ENCODE measurements at regions not wholly inside any gene's neighbourhood (a gene's known extent, or its start where the extent isn't known, plus 50 kb on each side); places are given as distances from the start of the nearest gene placed in this dataset.

DNA sequence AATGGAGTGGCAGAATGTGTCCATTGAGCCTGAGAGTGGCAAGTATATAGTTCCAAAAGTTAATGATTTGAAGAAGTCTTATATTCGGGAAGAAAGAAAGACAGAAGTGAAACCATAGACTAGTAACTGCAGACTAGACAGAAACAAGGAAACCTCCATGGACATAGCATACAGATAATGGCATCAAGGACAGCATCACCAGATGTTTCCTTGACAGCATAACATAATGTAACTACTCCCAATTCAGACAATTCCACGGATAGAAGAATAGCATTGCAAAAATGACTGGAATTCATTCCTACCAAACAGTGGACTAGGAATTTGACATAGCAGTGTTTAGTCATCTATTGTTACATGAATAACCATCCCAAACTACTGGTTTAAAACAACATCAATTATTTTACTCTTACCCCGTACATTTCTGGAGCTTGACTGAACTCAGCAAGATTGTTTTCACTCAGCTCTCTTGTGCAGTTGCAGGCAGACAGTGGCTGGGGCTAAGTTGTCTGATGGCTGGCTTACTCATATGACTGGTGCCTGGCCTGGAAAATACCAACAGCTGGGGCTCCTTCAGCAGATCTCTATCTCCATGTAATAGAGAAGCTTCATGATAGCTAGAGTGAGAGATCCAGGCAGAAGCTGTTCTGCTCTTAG is 109.7 kb upstream of the GADL1 start:
- no peak for DNase-seq (ENCODE audit: low spot score)

DNA sequence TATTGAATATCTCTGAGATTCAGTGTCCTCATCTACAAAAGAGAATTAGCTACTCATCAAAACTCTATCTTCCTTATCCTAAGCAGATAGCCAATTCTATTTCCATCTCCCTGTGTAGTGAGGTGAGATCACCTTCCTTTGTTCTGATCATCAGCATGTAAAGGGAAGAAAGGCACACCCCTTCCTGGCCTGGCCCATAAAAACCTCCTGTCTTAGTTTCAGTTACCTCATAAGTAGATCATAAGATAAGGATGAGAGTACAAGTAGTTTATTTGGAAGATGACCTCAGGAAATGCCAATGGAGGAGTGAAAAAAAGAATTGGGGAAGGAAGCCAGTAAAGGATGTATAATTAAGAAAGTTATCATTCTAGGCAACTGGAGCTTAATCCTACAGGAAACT is 114.5 kb upstream of the GADL1 start:
- no peak for DNase-seq (ENCODE audit: low spot score)

DNA sequence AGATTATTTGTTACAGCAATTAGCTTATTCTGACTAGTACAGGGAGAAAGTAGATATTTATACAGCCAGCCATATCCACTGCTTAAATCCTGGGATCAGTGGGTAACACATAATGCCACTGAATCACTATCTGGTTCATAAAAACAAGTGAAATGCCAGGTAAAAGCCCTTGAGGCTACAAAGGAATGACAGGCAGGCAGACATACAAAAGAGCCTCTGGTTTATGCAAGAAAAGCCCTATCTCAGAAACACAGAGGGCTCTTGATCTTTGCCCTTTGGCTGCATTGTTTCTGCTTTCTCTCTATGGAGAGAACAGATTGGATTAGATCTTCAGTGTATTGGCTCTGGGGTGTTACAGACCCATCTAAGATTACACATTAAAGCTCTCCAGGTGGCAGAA is 115.4 kb upstream of the GADL1 start:
- no peak for DNase-seq (ENCODE audit: low spot score)

DNA sequence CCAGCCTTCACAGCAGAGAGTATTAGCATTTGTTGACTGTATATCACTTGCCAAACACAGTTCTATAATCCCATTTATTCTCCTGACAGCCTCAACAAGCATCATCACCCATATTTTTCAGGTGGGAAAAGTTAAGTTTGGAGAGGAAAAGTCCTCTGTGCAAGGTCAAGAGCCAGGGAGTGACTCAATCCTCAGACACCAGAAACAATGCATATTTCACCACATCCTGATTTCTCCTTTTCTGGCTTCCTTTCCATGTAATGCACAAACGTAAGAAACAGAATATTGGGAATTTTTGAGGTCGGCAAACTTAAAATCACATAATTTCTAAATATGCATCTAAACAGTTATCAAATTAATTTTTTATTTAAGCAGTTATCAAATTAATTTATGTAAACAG is 116.0 kb upstream of the GADL1 start:
- DNase-seq (ENCODE audit: low spot score), result no peak

DNA sequence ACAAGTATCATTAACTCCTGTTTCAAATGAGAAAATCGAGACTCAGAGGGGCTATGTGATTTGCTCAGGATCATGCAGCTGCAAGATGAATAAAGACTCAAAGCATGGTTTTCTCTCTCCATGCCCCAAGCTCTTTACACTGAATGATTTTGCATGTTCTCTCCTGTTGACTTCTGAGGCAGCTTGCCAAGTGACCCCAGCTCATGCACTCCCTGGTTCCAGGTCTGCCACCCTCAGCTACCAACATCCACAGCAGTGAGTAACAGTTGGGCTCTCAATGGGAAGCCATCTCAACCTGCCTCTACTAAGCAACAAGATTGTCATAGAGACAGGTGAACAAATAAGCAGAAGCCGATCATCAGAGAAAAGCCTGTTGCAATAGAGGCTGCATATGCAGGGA is 116.9 kb upstream of the GADL1 start:
- DNase-seq (ENCODE audit: low spot score), result no peak

DNA sequence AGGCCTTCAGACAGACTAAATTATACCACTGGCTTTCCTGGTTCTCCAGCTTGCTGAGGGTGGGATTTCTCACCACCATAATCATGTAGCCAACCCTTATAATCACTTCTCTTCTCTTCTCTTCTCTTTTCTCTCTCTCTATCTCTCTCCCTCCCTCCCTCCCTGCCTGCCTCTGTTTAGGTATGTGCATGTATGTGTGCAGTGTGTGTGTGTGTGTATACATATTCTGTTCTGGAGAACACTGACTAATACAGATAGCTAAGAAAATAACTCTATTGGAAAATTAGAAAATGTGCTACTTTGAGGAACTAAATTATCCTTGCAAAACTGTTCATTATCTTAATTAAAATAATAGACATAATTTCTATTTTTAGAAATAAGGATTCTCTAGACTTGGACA is 118.6 kb upstream of the GADL1 start:
- no peak for DNase-seq (ENCODE audit: low spot score)

DNA sequence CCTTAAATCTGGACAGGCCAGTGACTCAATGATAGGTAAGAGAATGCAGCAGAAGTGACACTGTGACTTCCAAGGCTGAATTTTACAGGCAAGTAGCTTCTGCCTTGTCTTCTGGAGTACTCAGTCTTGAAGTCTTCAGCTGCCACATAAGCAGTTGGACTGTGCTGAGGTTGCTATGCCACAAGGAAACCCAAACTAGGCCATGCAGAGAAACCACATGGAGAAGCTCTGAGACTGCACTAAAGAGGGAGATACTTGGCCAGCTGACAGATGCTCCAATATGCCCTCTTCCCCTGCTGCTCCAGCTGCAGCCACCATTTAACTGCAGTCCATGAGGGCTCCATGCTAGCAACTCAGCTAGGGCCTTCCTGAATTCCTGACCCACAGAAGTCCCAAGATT is 119.4 kb upstream of the GADL1 start:
- DNase-seq (ENCODE audit: low spot score), result no peak

DNA sequence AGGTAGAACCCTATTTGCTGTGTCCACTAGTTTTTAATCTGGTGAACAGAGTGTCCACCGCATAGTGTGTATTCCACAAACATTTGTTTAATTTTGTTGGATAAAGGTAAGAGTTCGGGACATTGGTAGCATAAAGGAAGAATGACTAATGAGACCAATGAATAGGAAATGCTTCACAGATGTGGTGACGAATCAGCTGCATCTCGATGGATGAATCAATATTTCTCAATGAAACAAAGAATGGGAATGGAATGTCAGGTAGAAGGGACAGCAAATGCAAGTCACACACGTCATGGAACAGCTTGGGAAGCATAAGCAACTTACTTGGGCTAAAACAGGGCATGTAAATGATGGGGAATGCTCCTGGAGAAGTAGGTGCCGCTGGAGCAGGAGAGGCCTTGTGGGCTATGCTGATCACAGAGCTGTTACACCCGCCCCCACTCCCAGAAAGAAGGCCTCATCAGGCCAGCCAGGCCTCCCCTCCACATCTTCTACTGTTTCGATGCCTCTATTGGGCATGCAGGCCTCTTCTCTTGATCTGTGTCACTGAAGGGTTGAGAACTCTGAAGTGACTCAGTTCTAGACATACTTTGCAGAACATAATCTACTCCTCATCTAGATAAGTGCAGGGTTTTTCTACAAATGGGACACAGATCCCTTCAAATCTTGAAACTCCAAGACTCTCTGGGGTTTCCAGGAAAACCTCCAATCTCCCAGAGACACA is 120.0 kb upstream of the GADL1 start:
- DNase-seq (ENCODE audit: low spot score), result no peak

DNA sequence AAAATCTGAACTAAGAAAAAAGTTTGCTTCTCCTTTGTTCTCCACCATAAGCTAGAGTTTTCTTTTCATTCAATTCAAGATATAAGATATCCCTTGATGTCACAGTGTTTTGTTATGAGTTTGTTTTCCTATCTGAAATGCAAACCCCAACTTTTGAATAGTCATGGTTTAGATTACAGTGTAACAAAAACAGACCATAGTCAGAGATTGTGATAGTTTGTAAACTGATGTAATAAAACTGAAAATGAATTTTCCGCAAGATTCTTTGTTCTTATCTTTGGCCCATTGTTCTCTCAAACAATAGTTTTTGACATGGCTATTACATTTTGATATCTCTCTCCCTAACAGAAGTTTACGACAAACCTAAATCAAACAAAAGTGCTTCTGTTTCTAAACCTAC is 121.7 kb upstream of the GADL1 start:
- no peak for DNase-seq (ENCODE audit: low spot score)

DNA sequence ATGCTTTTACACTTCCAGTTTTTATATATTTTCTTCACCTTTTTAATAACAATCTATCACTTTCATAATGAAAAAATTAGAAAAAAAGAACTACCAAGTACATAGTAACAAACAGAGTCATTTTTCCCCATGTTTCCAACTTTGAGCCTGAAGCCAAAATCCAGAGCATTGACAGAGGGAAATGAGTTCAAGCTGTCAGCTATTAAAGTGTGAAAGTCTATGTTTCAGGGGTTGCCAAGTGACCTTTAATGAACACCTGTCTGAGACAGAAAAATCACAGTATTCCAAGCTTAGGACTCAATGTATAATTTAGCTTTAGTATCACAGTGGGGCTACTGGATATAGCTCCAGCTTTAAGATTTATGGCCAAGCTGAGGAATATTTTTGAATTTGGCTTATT is 128.3 kb upstream of the GADL1 start:
- DNase-seq (ENCODE audit: low spot score), result no peak

DNA sequence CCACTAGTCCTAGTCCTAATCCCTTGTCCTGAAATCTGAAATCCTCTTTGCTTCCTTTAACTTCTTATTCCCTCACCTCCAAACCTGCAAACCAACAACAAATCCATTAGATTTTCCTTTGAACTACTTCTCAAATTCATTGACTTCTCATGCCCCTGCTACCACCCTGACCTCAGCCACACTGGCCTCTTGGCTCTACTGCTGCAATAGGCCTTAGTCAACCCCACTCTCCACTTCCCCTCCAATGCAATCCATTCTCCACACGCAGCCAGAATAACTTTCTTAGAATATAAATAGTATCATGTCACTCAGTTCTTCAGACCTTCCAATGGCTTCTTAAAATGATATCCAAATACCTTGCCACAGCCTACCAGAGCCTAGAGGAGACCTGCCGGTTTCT is 131.1 kb upstream of the GADL1 start:
- DNase-seq (ENCODE audit: low spot score), result no peak

DNA sequence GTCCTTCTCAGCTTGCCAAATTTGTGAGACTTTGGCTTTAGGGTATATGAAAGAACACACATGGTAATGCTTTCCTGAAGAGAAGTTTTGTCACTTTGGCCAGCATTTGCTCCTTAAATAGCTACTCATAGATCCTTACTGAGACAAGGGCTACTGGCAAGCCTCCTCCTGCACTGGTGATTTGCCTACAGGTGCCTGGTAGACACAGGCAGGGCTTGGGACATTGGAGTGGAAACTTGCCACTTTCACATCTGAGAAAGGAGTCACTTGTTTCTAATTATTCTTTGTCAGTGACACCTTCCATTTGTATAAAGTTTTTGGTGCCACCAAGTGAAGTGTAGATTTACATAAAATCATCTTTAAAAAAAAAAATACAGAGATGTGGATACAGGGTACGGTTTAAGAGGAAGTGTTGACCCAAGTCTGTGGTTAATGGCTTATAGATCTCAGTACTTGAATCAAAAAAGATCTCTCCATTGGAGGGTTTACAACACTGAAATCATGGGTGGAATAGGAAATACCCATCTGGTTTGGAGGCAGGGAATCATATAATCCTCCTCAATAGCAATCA is 132.8 kb upstream of the GADL1 start:
- no peak for DNase-seq (ENCODE audit: low spot score)

DNA sequence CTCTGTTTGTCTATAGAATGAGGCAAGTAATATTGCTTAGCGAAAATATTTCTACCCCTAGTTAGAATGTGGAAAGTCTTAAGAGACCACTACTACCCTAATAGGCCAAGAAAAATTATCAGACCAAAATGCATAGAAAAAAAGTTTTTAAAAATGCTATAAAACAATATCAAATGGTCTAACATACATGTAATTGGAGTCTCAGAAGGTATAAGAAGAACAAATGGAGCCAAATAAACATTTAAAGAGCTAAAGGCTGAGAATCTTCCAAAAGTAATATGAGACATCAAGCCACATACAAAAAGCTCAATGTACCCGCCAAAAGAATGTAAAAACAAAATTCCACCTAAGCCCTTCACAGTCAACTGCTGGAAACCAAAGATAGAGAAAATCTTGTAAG is 133.5 kb upstream of the GADL1 start:
- DNase-seq (ENCODE audit: low spot score), result no peak

DNA sequence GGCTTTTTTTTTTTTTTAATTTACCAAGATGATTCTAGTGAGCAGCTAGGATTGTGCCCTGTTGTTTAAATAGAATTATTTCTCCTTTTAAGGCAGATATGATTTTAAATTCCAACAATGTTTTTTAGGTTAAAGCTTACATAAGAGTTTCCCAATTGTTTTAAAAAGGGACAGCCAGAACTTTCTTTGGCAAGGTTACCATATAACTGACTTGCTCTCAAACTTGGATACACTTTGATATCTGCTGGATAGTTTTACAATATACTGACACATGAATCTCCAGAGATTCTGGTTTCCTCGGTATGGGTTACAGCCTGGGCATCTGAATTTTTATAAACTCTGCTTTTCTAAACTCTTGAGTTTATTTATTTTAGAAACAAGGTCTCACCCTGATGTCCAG is 134.3 kb upstream of the GADL1 start:
- no peak for DNase-seq (ENCODE audit: low spot score)

DNA sequence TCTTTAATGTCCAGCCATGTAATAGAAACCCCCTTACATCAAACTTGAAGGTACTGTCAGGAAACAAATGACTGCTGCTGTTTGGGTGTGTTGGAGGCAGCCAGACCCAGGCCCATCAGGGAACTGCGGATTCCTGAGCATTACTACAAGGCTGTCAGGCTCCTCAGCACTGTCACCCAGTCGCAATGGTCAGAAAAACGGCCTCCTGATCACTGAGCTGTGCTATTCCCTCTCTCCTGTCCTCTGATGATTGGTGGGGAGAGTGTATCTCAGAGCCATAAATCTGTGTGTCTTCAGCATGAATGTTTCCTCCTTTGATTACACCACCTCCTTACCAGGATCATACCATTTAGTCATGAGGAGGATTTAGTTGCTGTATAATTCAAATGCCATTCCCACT is 135.2 kb upstream of the GADL1 start:
- no peak for DNase-seq (ENCODE audit: low spot score)

DNA sequence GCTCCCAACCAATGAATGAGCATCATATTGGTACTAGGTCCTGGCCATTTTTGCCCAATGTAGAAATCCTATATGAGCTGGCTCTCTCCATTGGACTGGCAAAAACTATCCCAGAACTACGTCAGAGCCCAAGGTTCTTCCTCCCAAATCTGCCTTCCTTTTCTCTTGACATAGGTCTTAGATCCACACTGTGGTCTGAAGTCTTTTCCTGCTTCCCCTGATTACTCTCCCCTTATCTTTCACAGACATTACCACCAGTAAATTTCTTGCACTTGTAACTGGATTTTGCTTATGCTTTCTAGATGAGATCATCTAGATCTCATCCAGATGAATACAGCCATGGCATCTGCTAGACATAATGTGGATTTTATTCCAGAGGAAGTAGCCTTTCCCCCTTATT is 141.2 kb upstream of the GADL1 start:
- no peak for DNase-seq (ENCODE audit: low spot score)

DNA sequence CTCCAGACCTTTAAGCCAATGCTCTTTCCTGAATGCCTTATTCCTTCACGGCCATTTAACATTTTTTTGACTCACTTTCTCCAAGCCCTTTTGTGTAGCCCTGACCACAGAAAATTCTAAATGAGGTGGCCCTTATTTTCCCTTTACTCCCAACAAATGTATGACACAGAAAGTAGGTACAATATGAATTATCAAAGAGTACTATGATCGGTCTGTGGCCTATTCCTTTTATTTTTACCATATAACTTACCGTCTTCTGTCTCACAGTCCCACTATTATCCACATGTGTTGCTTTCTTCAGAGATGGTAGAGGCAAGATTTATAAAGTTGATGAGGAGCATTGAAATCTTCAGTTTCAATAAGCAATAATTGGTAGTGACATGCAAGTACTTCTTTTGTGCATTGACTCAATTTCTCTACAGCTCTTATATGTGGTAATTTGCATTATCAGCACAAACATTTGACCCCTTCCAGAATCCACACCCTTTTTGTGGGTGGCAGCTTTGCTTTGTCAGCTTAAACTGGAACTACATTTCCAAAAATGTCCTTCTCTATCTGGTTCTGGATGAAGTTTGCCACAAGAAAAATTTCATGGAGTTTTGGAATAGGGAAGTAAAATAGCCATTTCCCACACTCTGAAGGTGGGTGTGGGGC is 143.8 kb upstream of the GADL1 start:
- no peak for DNase-seq (ENCODE audit: low spot score)

DNA sequence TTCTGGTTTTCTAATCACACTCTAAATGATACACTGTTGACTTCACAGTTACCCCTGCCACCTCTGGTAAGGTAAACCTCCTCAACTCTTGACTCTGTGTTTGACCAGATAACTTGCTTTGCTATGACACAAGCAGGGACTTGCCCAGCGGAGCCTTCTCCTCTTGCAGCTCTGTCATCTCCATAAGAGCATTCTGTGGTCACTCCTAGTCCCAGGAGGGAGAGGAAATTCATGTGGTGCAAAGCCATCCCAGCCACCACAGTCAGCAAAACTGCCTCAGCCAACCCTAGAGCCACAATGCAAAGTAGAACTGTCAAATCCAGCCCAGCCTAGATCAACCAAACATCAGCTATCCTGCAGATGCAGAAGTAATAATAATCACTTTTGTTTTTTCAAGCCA is 144.7 kb upstream of the GADL1 start:
- DNase-seq (ENCODE audit: low spot score), result no peak

DNA sequence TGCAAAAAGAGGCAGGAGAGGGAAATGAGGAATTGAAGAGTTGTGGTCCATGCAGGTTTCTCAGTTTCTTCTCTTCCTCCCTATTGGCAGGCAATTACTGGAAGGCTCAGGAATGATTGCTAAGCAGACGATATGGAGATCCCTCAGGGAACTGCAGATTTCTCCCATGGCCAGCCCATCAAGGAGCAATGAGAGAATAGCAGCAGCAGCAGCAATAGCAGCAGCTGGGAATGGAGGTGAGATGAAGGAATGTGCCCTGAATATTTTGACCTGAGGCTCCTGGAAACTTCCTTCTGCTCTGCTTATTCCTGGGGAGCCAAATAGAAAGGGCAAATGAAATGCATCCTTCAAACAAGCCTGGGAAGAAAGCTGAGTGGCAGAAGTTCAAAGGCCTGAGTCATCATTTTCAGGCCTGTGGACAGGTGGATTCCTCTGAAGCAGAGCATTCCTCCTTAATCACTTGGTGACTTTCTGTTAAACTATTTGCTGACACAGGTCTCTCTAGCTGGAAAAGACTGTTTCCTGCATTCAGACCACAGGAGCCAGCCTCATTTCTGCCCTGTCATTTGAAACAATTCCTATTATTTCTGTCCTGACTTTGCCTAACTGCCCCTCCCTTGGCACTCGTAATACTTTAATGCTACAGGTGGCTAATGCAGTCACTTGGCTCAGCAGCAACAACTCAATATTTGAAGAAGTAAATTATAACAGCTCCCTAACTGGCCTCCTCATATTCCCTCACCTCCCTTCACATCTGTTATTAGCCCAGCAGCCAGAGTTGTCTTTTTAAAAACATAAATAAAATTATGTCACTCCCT is 146.9 kb upstream of the GADL1 start:
- DNase-seq (ENCODE audit: low spot score), result no peak

DNA sequence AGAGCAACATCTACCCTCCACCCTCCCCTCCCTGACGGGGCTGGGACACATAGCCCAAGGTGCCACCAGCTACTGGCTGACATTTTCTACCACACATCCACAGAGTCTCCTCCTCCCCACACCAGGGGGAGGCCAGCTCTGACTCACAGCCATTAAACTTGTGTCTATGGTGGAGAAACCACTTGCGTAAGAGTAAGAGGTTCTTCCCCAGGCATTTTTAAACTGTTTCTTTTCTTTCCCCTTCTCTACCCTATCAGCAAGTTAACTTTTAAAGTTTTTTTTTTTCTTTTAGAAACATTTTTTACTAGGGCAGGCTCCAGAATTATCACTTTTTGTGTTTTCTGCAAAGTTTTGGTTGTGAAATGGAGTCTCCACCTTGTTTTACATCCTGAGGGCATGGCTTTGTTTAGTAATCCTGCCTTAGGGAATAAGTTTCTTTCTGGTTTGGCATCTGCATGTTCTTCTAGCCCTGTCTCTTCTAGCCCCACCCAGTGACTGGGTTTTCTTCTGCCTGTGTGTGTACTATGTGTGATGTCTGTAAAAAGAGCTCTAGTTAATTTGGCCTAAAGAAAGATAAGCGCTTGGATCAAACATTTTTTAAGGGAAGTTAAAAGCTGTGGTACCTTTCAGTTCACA is 148.8 kb upstream of the GADL1 start:
- DNase-seq (ENCODE audit: low spot score), result no peak

DNA sequence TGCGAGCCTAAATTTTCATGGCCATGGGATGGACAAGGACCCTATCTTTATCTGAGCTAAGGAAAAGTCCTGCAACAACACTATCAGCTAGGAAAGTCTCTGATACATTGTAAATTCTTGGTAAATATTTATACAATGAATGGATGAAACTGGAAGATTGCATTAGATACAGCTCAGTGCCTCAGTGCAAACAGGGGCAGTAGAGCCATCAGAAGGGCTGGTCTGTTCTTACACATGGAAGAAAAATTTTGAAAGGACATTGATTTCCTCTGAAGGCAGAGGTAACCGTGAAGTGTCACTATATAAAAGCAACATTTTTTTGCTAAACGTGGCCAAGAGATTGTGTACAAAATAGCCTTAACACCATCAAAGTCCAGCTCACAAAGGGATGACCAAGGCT is 153.2 kb upstream of the GADL1 start:
- no peak for DNase-seq (ENCODE audit: low spot score)

DNA sequence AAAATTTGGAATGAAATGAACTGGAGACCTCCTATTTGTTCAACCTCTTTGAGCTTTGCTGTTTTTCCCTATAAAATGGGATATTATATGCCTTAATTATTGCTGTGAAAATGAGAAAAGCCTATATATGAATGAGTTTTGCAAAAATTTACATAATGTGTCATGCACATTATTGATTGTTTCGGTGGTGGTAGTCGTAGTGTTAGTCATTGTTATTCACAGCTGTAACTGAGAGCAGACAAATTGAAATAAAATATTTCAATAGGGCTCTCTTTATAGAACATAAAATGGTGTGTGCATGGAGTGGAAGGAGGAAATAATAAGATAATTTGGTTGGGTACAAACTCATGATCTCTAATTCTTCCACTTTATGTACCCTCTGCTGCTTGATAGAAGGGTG is 153.7 kb upstream of the GADL1 start:
- no peak for DNase-seq (ENCODE audit: low spot score)

All from HT-29 (cell line).